Hepatocyte (in vitro differentiated cells): ENCODE measurements at regions not wholly inside any gene's neighbourhood (a gene's known extent, or its start where the extent isn't known, plus 50 kb on each side); places are given as distances from the start of the nearest gene placed in this dataset.

Experiments
- DNase-seq: peaks from one replicate; pipeline ENCODE4 v3.0.0-alpha.2; 2016; ENCODE audit warnings: low spot score
- H2AFZ ChIP-seq: fragments of 200-600 bp; sonication (generic); 2 replicates; pipeline ENCODE4 v1.6.0; 2016; ENCODE audit warnings: antibody characterized with exemption, mild to moderate bottlenecking
- H3K27ac ChIP-seq: fragments of 200-600 bp; sonication (generic); 2 replicates; pipeline ENCODE4 v1.5.1; 2016; ENCODE audit warnings: mild to moderate bottlenecking
- H3K27me3 ChIP-seq: fragments of 200-600 bp; sonication (generic); 2 replicates; pipeline ENCODE4 v1.6.1; 2016
- H3K36me3 ChIP-seq: fragments of 200-600 bp; sonication (generic); replicated peaks from 2 replicates; pipeline ENCODE4 v1.5.1; 2016; ENCODE audit warnings: low read depth; ENCODE audit not compliant: insufficient read depth
- H3K4me1 ChIP-seq: fragments of 200-600 bp; sonication (generic); 2 replicates; pipeline ENCODE4 v1.5.1; 2016; ENCODE audit warnings: mild to moderate bottlenecking, moderate library complexity; ENCODE audit not compliant: insufficient read depth
- H3K4me2 ChIP-seq: fragments of 200-600 bp; sonication (generic); 2 replicates; pipeline ENCODE4 v1.6.0; 2016
- H3K4me3 ChIP-seq: fragments of 200-600 bp; sonication (generic); 2 replicates; pipeline ENCODE4 v1.5.1; 2016; ENCODE audit warnings: mild to moderate bottlenecking
- H3K79me2 ChIP-seq: fragments of 200-600 bp; sonication (generic); 2 replicates; pipeline ENCODE4 v1.6.0; 2017; ENCODE audit warnings: mild to moderate bottlenecking
- H3K9me2 ChIP-seq: fragments of 200-600 bp; sonication (generic); replicated peaks from 2 replicates; pipeline ENCODE4 v1.6.0; 2017; ENCODE audit warnings: mild to moderate bottlenecking; ENCODE audit not compliant: insufficient read depth
- H3K9me3 ChIP-seq: fragments of 200-600 bp; sonication (generic); 2 replicates; pipeline ENCODE4 v1.5.1; 2016; ENCODE audit warnings: low read depth, mild to moderate bottlenecking
- H4K20me1 ChIP-seq: fragments of 200-600 bp; sonication (generic); 2 replicates; pipeline ENCODE4 v1.6.0; 2016; ENCODE audit warnings: mild to moderate bottlenecking; ENCODE audit not compliant: insufficient read depth, poor library complexity, severe bottlenecking
- EZH2 ChIP-seq: fragments of 200-600 bp; sonication (generic); IDR thresholded peaks from 2 replicates; pipeline ENCODE4 v1.6.1; 2016; ENCODE audit warnings: antibody characterized with exemption, mild to moderate bottlenecking, borderline replicate concordance
- EZH2phosphoT487 ChIP-seq: fragments of 200-600 bp; sonication (generic); IDR thresholded peaks from one replicate; pipeline ENCODE4 v1.6.1; 2018; ENCODE audit warnings: antibody characterized with exemption, mild to moderate bottlenecking, low read depth, moderate library complexity; ENCODE audit not compliant: unreplicated experiment, severe bottlenecking
- WGBS: methylation state at CpG from one replicate; pipeline ENCODE4 v1.1.6; 2016; ENCODE audit warnings: low lambda C conversion rate; ENCODE audit errors: missing lambda C conversion rate; 5-methylcytosine and 5-hydroxymethylcytosine counted together
- TF ChIP-seq, protein P1 (sequence below): fragments of 200-600 bp; sonication (generic); IDR thresholded peaks from 2 replicates; pipeline ENCODE4 v1.5.1; 2016; ENCODE audit warnings: antibody characterized with exemption, mild to moderate bottlenecking; ENCODE audit not compliant: poor library complexity

DNA sequence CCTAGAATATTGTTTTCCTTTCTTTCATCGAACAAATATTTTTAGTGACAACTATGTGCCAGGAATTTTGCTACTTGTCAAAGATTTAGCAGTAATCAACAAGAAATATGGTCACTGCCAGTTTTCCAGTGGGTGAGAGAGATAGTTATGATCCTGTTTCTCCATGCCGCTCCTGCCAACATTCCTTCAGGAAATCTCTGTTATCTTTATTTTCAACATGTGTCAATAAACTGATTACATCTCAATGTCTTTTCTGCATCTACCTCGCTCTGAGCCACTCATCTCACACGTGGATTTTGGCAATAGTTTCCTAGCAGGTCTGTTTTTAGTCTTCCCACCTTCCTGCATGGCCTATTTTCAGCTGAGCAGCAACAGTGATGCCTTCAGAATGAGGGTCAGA, 650.0 kb upstream of the STXBP6 start:
- Histone ChIP-seq H3K9me3 (no peaks in the 10 kb centered on the region), H3K79me2 (no peaks in the 10 kb centered on the region), H4K20me1 (no peaks in the 10 kb centered on the region), H3K4me2 (no peak overlapping the region), H3K36me3 (no peaks in the 10 kb centered on the region), H3K27ac (no peak overlapping the region), H3K27me3 (no peaks in the 10 kb centered on the region), H3K4me3 (no peak overlapping the region), H3K4me1 (no peaks in the 10 kb centered on the region), H3K9me2 (no peaks in the 10 kb centered on the region), H2AFZ (no peak overlapping the region)
- no peak for DNase-seq
- 76% methylated on average over 4 of the region's 4 CpGs for WGBS
- TF ChIP-seq, protein P1, sequence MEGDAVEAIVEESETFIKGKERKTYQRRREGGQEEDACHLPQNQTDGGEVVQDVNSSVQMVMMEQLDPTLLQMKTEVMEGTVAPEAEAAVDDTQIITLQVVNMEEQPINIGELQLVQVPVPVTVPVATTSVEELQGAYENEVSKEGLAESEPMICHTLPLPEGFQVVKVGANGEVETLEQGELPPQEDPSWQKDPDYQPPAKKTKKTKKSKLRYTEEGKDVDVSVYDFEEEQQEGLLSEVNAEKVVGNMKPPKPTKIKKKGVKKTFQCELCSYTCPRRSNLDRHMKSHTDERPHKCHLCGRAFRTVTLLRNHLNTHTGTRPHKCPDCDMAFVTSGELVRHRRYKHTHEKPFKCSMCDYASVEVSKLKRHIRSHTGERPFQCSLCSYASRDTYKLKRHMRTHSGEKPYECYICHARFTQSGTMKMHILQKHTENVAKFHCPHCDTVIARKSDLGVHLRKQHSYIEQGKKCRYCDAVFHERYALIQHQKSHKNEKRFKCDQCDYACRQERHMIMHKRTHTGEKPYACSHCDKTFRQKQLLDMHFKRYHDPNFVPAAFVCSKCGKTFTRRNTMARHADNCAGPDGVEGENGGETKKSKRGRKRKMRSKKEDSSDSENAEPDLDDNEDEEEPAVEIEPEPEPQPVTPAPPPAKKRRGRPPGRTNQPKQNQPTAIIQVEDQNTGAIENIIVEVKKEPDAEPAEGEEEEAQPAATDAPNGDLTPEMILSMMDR: no peak
- no peak for TF ChIP-seq EZH2phosphoT487
- TF ChIP-seq EZH2: no peak

DNA sequence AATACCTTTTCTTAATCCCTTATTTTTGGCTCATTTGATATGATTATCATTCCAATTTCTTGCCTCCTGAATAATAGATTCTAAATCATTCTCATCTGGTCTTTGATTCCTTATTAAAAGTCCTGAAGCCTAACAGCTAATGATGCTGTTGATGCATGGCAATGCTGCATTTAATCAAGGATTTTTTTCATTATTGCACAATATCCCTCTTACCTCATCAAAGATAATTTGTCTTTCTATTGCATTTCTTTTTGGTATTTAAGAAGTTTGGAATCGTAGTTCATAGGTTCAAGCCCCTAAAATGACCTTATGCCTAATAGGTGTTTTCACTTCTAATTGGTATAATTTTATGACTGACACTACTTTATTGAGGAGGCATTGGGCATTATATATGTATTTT, 648.2 kb upstream of the STXBP6 start:
- 89% methylated on average over 1 of the region's 1 CpG for WGBS
- H3K36me3 ChIP-seq: no peaks in the 10 kb centered on the region
- H3K9me3 ChIP-seq: no peaks in the 10 kb centered on the region
- no peak overlapping the region for H3K4me3 ChIP-seq
- H3K4me2 ChIP-seq: no peak overlapping the region
- H3K27me3 ChIP-seq: no peaks in the 10 kb centered on the region
- no peak overlapping the region for H3K27ac ChIP-seq
- no peaks in the 10 kb centered on the region for H3K79me2 ChIP-seq
- H3K9me2 ChIP-seq: no peaks in the 10 kb centered on the region
- H4K20me1 ChIP-seq: no peaks in the 10 kb centered on the region
- no peak overlapping the region for H2AFZ ChIP-seq
- TF ChIP-seq, protein P1: no peak
- TF ChIP-seq EZH2phosphoT487 (no peak), EZH2 (no peak)
- H3K4me1 ChIP-seq: no peaks in the 10 kb centered on the region
- no peak for DNase-seq

DNA sequence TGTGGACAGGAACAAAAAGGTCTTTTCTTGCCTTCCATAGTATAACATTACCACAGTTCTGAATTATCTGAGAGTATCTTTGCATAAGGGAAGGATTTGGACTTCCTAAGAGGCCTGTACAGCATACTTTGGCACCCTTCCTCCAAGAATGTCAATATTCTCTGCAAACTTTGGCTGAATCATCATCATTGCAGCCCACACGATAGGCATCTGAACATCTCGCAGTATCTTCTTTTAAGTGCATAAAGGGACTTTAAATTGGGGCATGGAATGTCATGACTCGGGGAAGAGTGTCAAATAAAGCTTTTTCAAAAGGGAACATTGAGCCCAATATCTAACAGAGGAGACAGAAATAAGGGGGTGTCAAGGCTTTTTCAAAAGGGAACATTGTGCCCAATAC, 646.2 kb upstream of the STXBP6 start:
- 68% methylated on average over 3 of the region's 3 CpGs for WGBS
- Histone ChIP-seq H3K9me3 (no peaks in the 10 kb centered on the region), H3K36me3 (no peaks in the 10 kb centered on the region), H3K4me1 (no peaks in the 10 kb centered on the region), H3K27me3 (no peaks in the 10 kb centered on the region), H3K9me2 (no peaks in the 10 kb centered on the region), H3K4me3 (no peak overlapping the region), H3K79me2 (no peaks in the 10 kb centered on the region), H3K4me2 (no peak overlapping the region), H3K27ac (no peak overlapping the region), H4K20me1 (no peaks in the 10 kb centered on the region), H2AFZ (no peak overlapping the region)
- no peak for TF ChIP-seq EZH2phosphoT487
- TF ChIP-seq, protein P1: no peak
- no peak for TF ChIP-seq EZH2
- no peak for DNase-seq

DNA sequence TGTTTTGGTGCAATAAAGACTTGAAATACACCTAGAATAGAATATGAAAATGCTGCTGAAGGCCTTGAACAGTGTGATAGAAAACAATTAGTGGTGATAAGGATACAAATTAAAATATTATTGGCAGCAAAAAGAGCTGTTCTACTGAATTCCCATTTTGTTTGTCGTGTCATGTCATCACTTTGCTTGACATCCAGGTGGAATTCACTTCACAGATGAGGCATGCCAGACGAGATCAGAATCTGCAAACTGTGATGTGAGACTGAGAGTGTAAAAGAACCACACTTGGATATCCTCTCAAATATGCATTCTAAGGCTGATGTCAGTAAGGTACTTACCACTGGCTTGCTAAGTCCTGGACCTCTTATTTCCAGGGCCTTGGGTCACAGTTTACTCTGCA, 635.1 kb upstream of the STXBP6 start:
- no peaks in the 10 kb centered on the region for H3K9me2 ChIP-seq
- no peaks in the 10 kb centered on the region for H3K79me2 ChIP-seq
- no peak overlapping the region for H2AFZ ChIP-seq
- TF ChIP-seq EZH2: no peak
- no peak for TF ChIP-seq EZH2phosphoT487
- TF ChIP-seq, protein P1: no peak
- no peaks in the 10 kb centered on the region for H4K20me1 ChIP-seq
- 63% methylated on average over 2 of the region's 2 CpGs for WGBS
- no peak overlapping the region for H3K4me3 ChIP-seq
- no peak overlapping the region for H3K27ac ChIP-seq
- H3K9me3 ChIP-seq: no peaks in the 10 kb centered on the region
- H3K4me2 ChIP-seq: no peak overlapping the region
- H3K27me3 ChIP-seq: no peaks in the 10 kb centered on the region
- no peak for DNase-seq
- H3K36me3 ChIP-seq: no peaks in the 10 kb centered on the region
- H3K4me1 ChIP-seq: no peaks in the 10 kb centered on the region
